ENCODE measurements at regions not wholly inside any gene's neighbourhood (a gene's known extent, or its start where the extent isn't known, plus 50 kb on each side); places are given as distances from the start of the nearest gene placed in this dataset.

GRCh38 chr7:132072873-132073272 is 503.4 kb downstream of the PLXNA4 start:
- in situ Hi-C loops (cut with HindIII; ENCODE audit: low pct_unique_long_range_greater_than_20kb, low sequenced_read_pairs): no loop called here
- DNase-seq (ENCODE audit: low read depth): no peak

- in situ Hi-C loops (cut with HindIII; ENCODE audit: low pct_unique_long_range_greater_than_20kb, low sequenced_read_pairs): no loop called here
- no peak for DNase-seq (ENCODE audit: low read depth)
Observed at GRCh38 chr7:132072165-132072564, 504.1 kb downstream of the PLXNA4 start.

DNA sequence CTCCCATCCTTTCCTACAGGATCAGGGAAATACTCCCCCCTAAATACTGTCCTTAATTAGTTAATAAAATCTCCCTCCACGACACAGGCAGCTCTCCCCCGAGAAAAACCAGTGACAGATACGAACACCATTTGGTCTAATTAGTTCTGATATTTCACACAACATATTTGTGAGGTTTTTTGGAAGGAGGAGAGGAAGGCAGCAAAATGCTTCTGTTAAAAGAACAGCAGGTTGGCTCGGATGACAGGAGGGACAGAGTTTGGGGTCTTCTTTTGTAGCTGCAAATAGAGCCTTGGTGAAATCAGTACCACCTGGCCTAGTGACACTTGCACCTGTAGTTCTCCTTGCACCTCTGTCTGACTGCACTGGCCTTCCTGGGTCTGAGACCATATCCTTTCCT is 507.0 kb downstream of the PLXNA4 start:
- in situ Hi-C loops (cut with HindIII; ENCODE audit: low pct_unique_long_range_greater_than_20kb, low sequenced_read_pairs): no loop called here

GRCh38 chr7:132066761-132067171 is 509.5 kb downstream of the PLXNA4 start:
- in situ Hi-C loops (cut with HindIII; ENCODE audit: low pct_unique_long_range_greater_than_20kb, low sequenced_read_pairs): no loop called here
- DNase-seq (ENCODE audit: low read depth): no peak

More for the DNA sequence above, 507.0 kb downstream of the PLXNA4 start:
- DNase-seq (ENCODE audit: low read depth): no peak

- in situ Hi-C loops (cut with HindIII; ENCODE audit: low pct_unique_long_range_greater_than_20kb, low sequenced_read_pairs): no loop called here
- no peak for DNase-seq (ENCODE audit: low read depth)
Observed at GRCh38 chr7:132065989-132066603, 509.7 kb upstream of the PODXL start.

GRCh38 chr7:132065193-132065988 is 509.0 kb upstream of the PODXL start:
- peak; percentile 89 for DNase-seq (ENCODE audit: low read depth)
- in situ Hi-C loops (cut with HindIII; ENCODE audit: low pct_unique_long_range_greater_than_20kb, low sequenced_read_pairs): no loop called here

GRCh38 chr7:132063800-132064199 is 507.4 kb upstream of the PODXL start:
- in situ Hi-C loops (cut with HindIII; ENCODE audit: low pct_unique_long_range_greater_than_20kb, low sequenced_read_pairs): no loop called here
- no peak for DNase-seq (ENCODE audit: low read depth)

DNA sequence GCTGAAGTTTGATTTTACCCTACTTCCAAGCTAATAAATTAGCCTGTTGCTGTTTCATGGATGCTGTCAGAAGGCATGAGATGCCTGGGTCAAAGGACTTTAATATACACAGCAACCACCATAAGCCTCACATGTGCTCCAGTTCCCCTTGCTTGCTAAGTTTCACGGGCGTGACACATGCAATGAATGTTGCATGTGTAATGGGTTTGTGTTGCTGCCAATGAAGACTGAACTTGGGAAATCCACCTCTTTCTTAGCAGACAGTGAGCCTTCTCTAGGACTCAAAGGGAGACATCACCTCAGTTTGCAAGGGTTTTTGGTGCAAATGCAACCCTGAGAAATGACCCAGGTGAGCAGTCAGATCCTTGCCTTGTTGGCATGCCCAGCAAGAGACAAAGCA is 505.5 kb upstream of the PODXL start:
- in situ Hi-C loops (cut with HindIII; ENCODE audit: low pct_unique_long_range_greater_than_20kb, low sequenced_read_pairs): no loop called here

DNA sequence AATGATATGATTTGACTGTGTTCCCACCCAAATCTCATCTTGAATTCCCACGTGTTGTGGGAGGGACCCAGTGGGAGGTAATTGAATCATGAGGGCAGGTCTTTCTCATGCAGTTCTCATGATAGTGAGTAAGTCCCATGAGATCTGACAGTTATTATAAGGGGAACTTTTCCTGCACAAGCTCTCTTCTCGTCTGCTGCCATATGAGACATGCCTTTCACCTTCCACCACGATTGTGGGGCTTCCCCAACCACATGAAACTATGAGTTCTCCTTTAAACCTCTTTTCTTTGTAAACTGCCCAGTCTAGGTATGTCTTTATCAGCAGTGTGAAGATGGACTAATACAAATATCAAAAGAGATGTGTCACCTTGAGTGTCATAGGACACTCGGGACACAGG is 502.7 kb upstream of the PODXL start:
- in situ Hi-C loops (cut with HindIII; ENCODE audit: low pct_unique_long_range_greater_than_20kb, low sequenced_read_pairs): no loop called here
- DNase-seq (ENCODE audit: low read depth): no peak

More for the DNA sequence above, 505.5 kb upstream of the PODXL start:
- DNase-seq (ENCODE audit: low read depth): no peak

DNA sequence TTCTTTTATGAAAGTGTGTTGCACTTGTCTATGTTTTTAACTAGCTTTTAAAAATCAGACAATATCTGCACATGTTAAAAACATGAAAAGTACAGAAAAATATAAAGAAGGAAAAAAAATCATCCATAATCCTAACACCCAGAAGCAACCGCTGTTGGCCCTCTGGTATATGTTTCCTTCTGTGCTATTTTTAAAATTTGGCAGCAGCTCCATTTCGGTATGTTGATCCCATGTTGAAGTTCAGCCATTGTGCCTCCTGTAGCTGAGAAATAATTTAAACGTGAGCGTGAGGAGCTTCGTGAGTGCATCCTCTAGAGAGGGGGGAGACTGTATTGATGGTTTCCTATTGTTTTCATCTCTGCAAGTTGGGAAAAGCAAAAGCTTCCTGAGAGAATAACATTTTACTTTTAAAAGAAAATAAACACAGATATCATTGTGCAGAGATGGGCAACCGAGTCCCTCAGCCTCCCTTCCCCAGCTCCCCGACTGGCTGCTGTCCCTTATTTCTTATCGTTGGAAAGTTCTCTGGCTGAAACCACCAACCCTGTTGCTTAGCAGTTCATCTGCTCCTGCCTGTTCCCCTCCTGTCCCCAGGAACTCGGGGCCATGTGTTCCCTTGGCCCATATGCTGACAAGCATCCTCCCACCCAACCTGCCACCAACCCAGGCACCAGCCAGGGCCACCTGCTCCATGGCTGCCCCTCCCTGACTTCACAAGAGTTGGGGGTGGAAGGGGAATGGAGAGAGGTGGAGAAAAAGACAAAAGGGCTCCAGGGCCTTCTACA is 499.1 kb upstream of the PODXL start:
- in situ Hi-C loops (cut with HindIII; ENCODE audit: low pct_unique_long_range_greater_than_20kb, low sequenced_read_pairs): no loop called here
- DNase-seq (ENCODE audit: low read depth): no peak

DNA sequence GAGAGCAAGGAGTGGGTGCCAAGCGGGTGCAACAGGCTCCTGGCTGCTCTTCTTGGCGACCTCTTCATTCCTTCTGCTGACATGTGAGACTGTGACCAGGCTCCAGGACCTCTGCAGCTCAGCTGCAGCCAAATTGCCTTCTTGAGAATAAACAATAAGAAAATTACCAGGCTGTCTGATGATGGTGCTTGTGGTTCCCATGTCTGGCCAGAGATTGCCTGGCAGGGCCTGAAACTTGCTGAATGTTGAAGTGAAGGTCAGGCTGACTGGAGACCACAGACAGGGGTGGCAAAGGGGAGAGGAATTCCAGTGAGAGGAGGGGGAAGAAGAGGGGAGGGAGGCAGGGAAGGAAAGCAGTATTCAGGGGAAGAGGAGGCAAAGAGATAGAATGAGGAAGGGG is 497.4 kb upstream of the PODXL start:
- no peak for DNase-seq (ENCODE audit: low read depth)
- in situ Hi-C loops (cut with HindIII; ENCODE audit: low pct_unique_long_range_greater_than_20kb, low sequenced_read_pairs): no loop called here

- no peak for DNase-seq (ENCODE audit: low read depth)
- in situ Hi-C loops (cut with HindIII; ENCODE audit: low pct_unique_long_range_greater_than_20kb, low sequenced_read_pairs): no loop called here
Observed at GRCh38 chr7:132051311-132051710, 494.9 kb upstream of the PODXL start.

DNA sequence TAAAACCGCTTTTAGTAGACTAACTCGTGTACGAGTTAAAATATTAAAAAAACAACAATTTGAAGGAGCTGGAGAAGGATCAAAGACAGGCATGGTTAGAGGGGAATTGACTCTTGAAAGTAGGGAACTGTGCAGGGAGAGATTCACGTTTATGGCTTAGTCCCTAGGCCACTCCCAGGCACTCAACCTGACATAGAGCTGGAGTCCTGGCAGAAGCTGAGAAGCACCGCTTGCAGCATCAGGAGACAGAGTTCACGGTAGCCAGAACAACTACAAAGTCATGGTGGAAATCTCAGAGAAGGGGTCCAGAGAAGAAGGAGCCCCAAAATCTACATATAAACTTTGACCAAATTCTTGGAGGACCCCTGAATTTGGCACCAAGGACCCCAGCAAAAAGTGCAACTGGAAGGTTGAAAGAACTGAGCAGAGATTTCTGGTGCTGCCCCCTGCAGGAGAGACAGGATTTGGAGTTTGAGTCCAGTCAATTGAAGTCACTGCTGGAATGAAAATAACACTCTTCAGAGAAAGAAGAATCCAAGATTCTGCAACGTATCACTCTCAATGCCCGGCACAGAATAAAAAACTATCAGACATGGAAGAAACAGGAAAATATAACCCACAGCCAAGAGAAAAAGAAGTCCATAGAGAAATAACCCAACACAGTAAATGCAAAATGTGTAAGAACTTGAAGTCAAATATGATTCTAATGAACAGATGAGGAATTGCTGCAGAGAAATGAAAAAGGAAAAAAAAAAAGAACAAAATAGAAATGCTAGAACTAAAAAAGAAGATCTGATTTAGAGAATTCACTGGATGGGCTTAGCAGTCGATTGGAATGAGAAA is 493.3 kb upstream of the PODXL start:
- peak; percentile 20 for DNase-seq (ENCODE audit: low read depth)
- in situ Hi-C loops (cut with HindIII; ENCODE audit: low pct_unique_long_range_greater_than_20kb, low sequenced_read_pairs): no loop called here

- in situ Hi-C loops (cut with HindIII; ENCODE audit: low pct_unique_long_range_greater_than_20kb, low sequenced_read_pairs): no loop called here
- DNase-seq (ENCODE audit: low read depth): no peak
Observed at GRCh38 chr7:132045481-132045980, 489.1 kb upstream of the PODXL start.

GRCh38 chr7:132045002-132045401 is 488.6 kb upstream of the PODXL start:
- in situ Hi-C loops (cut with HindIII; ENCODE audit: low pct_unique_long_range_greater_than_20kb, low sequenced_read_pairs): no loop called here
- no peak for DNase-seq (ENCODE audit: low read depth)

DNA sequence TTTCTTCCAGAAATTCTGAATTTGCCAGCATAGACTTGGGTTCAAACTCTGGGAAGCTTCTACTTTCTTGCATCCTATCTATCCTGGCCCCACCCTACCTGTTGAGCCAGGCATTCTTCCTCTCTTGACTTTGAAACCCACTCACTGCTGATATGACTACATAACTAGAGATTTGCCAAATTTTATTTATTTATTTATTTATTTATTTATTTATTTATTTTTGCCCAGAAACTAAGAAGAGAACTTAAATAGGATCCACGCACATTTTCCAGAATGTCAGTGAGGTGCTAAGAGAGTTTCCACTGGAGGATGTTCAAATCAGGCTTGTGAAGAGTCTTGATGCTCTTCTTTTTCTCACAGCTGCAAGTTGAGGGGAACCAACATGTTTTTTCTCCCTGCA is 487.8 kb upstream of the PODXL start:
- DNase-seq (ENCODE audit: low read depth): no peak
- in situ Hi-C loops (cut with HindIII; ENCODE audit: low pct_unique_long_range_greater_than_20kb, low sequenced_read_pairs): no loop called here

DNA sequence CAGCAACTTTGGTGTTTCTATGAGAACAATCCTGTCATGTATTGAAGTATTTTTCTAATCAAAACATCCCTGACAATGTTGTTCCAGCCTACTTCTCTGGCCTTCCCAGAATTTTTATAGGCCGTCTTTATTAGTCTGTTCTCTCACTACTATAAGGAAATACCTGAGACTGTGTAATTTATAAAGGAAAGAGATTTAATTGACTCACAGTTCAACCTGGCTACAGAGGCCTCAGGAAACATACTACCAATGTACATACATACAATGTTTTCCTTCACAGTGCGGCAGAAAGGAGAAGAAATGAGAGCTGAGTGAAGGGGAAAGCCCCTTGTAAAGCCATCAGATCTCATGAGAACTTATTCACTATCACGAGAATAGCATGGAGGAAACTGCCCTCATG is 484.7 kb upstream of the PODXL start:
- in situ Hi-C loops (cut with HindIII; ENCODE audit: low pct_unique_long_range_greater_than_20kb, low sequenced_read_pairs): no loop called here
- DNase-seq (ENCODE audit: low read depth): no peak

All from Caki2 (cell line).